HuH-7.5 (cell line): ENCODE measurements at regions not wholly inside any gene's neighbourhood (a gene's known extent, or its start where the extent isn't known, plus 50 kb on each side); places are given as distances from the start of the nearest gene placed in this dataset.
"Not testable (repeated sequence)": the region's sequence is repeated elsewhere in the genome, so short reads cannot be mapped to it uniquely, and the experiment has no call there.

ENCODE experiments used
- DNase-seq: peaks from one replicate; pipeline ENCODE4 v3.0.0; 2011; ENCODE audit warnings: low spot score

DNA sequence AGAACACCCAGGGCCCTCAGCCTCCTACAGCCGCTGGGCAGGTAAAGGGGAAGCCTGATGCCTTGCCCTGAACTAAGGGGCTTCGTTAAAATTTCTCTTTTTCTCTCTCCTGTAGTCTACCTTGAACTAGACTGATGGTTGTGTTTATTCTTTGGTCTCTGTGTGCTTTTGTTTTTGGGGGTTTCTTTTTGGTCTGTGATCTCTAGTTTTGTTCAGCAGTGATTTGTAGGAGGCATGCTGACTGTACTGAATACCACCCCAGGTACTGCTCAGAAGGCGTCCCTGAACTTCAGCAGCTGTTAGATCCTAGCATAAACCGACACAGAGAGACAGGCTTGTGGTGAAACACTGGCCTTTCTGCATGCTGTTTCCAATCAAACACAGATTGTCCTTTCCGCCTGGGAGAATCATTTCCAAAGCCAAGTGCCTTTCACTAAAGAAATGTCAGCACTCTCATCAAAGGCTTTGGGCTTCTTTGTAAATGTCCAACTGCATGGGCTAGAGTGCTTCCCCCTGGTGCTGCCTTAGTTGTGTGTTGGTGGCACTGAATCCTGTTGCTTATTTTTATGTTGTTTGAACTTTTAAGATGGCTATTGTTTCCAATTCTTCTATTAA, 364.7 kb upstream of the SASH1 start:
- no peak for DNase-seq

- no peak for DNase-seq
These were observed 362.7 kb upstream of the SASH1 start for GRCh38 chr6:147979966-147980365.

DNA sequence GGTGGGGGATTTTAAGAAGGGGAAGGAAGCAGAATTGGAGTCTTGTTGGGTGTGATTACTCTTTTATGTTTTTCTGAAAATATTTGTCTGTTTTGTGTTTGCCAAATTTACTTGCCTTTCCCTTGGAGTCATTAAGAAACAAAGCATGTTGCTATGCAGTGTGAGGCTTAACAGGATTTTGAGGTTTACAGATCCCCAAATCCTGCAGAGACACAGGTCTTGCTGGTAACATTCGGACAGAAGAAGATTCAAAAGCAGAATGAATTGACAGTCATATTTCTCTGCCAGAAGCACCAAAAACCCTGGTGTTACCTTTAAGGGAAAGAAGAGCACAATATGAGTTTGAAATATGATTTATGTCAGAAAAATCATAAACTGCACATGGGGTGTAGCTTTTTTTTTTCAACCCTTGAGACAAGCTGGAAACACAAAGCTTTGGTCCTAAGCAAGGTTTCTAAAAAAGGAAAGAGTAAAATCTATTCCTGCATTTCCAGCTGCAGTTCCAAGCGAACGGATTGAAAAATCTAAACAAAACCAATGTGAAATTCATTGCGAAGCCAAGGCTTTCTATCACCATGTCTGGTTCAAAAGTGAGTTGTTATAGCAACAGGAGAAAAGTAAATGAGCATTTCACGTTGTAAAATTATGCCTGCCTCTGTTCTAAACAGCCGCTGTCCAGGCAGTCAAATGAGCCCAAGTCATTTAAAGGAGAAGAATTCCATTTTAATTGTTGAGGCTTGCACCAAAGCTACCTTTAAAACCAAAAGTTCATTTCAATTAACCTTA, 358.9 kb upstream of the SASH1 start:
- no peak for DNase-seq

DNA sequence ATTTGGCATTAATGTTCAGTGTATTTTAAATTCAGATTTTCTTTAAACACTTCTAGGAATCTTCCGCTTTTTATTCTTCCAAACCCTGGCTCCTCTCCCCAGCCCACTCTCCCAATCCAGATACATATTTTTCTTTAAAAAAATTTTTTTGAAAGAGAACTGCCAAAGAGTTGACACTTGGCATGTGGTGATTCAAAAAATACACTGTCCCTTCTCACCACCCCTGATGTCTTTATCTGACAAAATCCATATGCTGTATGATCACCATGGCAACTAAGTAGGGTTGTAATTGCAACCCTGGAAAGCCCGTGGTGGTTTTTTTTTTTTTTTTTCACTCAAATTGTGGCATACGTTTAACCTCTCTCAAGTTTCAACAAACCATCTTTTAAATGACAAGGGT, 355.8 kb upstream of the SASH1 start:
- DNase-seq = no peak

- DNase-seq = no peak
These were observed 352.5 kb upstream of the SASH1 start for GRCh38 chr6:147990159-147990558.

- DNase-seq = no peak
These were observed 350.7 kb upstream of the SASH1 start for GRCh38 chr6:147991961-147992360.

DNA sequence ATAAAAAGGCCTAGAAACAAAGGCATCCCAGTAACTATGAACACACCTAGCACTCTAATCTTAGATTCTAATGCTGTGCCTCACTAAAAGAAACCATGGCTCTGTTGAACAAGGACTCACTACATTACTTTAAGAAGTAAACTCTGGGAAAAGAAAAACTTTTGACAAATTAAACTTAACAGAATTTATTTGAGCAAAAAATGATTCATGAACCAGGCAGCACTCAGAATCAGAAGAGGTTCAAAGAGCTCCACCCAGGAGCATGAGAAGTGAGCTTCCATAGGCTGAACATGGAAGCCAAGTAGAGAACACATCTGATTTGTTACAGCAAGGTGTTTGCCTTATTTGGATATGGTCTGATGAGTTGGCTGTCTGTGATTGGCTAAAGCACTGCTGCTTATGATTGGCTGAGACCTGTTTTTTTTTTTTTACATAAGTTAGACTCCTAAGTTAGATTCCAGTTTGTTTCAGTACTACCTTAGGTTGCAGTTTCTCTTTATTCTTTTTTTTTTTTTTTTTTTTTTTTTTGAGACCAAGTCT, 343.6 kb upstream of the SASH1 start:
- no peak for DNase-seq

GRCh38 chr6:148001844-148002642, 340.6 kb upstream of the SASH1 start:
- DNase-seq = no peak

DNA sequence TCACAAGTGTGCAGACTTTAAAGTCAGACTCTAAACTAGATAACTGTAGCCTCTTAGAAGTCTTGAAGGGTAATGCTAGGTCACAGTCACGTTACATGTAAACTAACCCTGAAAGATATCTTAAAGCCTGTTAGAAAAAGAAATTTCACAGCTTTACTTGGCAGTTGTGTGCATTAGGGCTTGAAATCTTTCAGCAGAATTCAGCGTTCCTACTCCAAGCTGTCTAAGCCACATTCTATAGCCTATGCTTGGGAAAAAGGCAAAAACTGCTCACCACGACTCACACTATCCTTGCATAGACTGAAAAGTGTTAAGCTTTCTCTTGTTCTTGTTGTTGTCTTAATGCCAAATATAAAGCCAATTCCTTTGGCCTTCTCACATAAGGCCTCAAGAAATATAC, 338.0 kb upstream of the SASH1 start:
- no peak for DNase-seq

GRCh38 chr6:148005806-148006205, 336.8 kb upstream of the SASH1 start:
- DNase-seq = no peak

- not testable (repeated sequence) for DNase-seq
These were observed 332.1 kb upstream of the SASH1 start for GRCh38 chr6:148010516-148010915.

DNA sequence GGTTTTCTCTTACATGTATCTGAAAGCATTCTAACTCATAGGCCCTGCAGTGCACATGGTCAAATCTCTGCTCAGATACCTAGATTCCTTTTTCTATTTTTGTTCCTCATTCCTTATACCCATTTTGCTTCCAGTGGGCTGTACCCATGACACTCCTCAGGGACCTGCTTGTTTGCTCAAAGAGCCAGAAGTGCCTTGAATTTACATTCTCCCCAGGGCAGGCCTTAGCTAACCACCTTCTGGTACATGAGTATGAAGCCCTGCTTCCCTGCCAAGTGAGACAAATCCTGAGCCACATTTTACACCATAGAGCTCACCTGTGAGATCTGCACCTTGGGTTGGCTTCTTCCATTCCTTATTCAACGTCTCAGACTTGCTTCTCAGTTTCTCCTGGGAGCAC, 326.6 kb upstream of the SASH1 start:
- DNase-seq = no peak

GRCh38 chr6:148021165-148021564, 321.5 kb upstream of the SASH1 start:
- DNase-seq = no peak

DNA sequence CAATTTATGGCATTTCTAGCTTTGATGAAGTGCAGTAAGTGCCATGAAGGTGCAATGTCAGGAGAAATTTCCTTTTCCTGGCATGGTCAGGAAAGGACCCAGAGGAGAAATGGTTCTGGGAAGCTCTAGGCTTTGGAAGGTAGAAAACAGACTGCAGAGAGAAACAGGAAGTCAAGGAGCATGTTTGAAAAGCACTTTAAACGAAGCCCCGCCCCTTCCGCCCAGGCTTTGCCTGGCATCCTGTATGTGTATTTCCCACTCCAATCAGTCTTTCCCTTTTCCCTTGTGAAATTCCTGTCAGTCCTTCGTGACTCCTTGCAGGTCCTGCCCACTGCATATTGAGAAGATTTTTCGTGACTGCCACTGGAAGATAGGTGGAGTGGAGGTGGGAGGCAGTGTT, 320.9 kb upstream of the SASH1 start:
- DNase-seq = no peak

DNA sequence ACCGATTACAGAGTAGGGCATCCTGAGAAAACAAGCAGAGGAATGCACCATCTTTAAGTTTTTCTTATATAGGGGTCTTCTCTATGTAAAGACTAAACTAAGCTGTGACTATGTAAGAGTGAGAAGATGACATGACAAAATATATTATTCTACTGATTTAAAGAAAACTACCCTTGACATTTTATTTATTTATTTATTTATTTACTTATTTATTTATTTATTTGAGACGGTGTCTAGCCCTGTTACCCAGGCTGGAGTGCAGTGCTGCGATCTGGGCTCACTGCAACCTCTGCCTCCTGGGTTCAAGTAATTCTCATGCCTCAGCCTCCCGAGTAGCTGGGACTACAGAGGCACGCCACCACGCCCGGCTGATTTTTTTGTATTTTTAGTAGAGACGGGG, 320.4 kb upstream of the SASH1 start:
- not testable (repeated sequence) for DNase-seq

- DNase-seq = no peak
These were observed 315.4 kb upstream of the SASH1 start for GRCh38 chr6:148027201-148027600.

GRCh38 chr6:148035806-148036390, 306.7 kb upstream of the SASH1 start:
- no peak for DNase-seq

DNA sequence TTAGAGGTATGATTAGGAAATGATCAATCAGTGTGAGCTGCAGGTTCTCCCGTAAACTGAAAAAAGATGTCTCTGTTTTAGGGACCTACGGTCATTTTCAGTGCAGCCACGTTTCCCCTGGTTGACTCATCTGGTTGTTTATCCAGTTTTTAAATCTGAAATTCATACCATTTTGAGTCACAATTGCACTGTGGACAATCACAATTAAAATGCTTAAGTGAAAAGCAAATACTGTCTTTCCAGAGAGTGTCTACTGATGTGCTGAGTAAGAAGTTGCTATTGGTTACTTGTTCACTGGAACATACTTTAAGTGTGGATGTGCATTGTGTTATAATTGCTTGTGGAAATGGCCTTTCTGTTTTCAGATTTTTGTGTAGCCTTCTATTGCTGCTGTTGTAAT, 305.1 kb upstream of the SASH1 start:
- no peak for DNase-seq

DNA sequence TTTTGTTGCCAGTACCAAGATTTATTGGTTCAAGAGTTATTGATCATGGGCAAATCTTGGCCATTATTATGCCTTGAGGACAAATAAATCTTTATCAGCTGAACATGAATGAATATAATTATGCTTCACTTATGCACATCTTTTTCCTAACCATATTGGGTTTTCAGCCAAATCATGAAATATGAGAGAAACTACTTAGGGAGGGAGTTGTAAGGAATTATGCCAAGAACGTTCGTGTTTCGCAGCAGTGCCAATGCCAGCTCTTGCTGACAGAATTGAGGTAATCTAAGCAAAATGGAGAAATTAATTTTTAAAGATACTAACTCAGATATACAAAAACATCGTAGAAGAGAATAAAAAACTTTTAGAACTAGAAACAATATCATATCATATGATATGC, 301.1 kb upstream of the SASH1 start:
- no peak for DNase-seq

DNA sequence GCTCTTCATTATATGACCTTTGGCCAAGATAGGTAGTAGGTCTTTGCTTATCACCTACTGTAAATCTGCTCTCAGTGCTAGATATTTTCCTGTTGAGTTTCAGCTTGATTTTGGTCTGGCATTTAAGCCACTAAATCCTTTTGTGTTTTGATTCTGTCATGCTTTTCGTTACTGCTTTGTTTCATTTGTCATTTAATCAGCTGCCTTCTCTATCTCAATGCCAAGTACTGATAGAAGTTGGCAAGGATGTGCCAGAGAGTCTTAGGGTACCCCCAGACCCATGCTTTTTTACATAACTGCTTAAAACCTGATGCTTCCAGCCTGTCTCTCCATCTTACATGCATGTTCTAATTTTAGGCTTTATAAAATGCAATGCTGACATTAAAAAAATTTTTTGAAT, 300.1 kb upstream of the SASH1 start:
- no peak for DNase-seq

GRCh38 chr6:148044261-148044751, 298.3 kb upstream of the SASH1 start:
- no peak for DNase-seq

DNA sequence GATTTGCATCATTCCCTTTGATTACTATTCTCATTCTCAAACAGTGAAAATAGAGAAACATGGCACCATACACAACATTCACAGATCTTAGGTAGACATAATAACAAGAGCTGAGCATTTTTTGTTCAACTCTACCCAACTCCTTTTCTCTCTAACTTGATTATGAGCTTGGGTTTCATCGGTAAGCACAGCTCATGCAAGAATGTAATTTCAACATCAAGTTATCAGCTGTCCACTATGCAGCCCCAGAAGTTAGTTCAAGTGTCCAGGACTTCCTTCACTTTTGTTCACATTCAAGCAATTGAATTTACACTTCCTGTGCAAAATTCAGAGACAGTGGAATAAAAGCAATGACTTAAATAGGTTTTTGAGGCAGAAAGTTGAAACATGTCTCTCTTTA, 297.7 kb upstream of the SASH1 start:
- no peak for DNase-seq
